HG03575 (cell line): ENCODE measurements at regions not wholly inside any gene's neighbourhood (a gene's known extent, or its start where the extent isn't known, plus 50 kb on each side); places are given as distances from the start of the nearest gene placed in this dataset.
"Not testable (repeated sequence)": the region's sequence is repeated elsewhere in the genome, so short reads cannot be mapped to it uniquely, and the experiment has no call there.

Experiments
- ATAC-seq: cut with Tn5 transposase; IDR thresholded peaks from one replicate; pipeline ENCODE4 v1.9.1; 2021; ENCODE audit not compliant: unreplicated experiment, insufficient number of reproducible peaks, low FRiP score; ENCODE audit errors: extremely low read depth

GRCh38 chr3:193910886-193911738, 224.8 kb upstream of the HES1 start:
- no peak for ATAC-seq

GRCh38 chr3:193911784-193912340, 224.1 kb upstream of the HES1 start:
- no peak for ATAC-seq

- ATAC-seq, result no peak
Measured at GRCh38 chr3:193912621-193913178, 223.2 kb upstream of the HES1 start.

- ATAC-seq, result no peak
Measured at GRCh38 chr3:193914602-193915001, 221.3 kb upstream of the HES1 start.

- ATAC-seq, result no peak
Measured at GRCh38 chr3:193915099-193915498, 220.8 kb upstream of the HES1 start.

GRCh38 chr3:193915613-193916012, 220.3 kb upstream of the HES1 start:
- ATAC-seq, result no peak

- ATAC-seq, result no peak
Measured at GRCh38 chr3:193917158-193917557, 218.8 kb upstream of the HES1 start.

- ATAC-seq, result no peak
Measured at GRCh38 chr3:193921465-193921864, 214.5 kb upstream of the HES1 start.

- ATAC-seq, result no peak
Measured at GRCh38 chr3:193922034-193922774, 213.7 kb upstream of the HES1 start.

GRCh38 chr3:193923958-193924357, 212.0 kb upstream of the HES1 start:
- ATAC-seq, result not testable (repeated sequence)

- not testable (repeated sequence) for ATAC-seq
Measured at GRCh38 chr3:193926071-193926470, 209.9 kb upstream of the HES1 start.

- not testable (repeated sequence) for ATAC-seq
Measured at GRCh38 chr3:193927413-193928206, 208.3 kb upstream of the HES1 start.

- ATAC-seq, result no peak
Measured at GRCh38 chr3:193928354-193929209, 207.4 kb upstream of the HES1 start.

GRCh38 chr3:193929373-193929772, 206.6 kb upstream of the HES1 start:
- no peak for ATAC-seq

- ATAC-seq, result no peak
Measured at GRCh38 chr3:193929921-193930646, 205.9 kb upstream of the HES1 start.

GRCh38 chr3:193932136-193932535, 203.8 kb upstream of the HES1 start:
- no peak for ATAC-seq

- no peak for ATAC-seq
Measured at GRCh38 chr3:193932576-193932975, 203.4 kb upstream of the HES1 start.
